ENCODE measurements at regions not wholly inside any gene's neighbourhood (a gene's known extent, or its start where the extent isn't known, plus 50 kb on each side); places are given as distances from the start of the nearest gene placed in this dataset.

DNA sequence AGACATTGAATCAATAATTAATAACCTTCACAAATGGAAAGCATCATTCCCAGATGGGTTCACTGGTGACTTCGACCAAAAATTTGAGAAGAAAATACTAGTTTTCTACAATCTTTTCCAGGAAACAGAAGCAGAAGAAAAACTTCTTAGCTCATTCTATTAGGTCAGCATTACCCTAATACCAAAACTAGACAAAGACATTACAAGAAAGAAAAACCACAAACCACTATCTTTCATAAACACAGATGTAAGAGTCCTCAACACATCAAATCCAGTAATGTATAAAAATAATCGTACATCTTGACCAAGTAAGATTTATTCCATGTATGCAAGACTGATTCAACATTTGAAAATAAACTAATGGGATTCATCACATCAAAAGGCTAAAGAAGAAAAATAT lies 64.0 kb upstream of the CDK1 start:
- Histone ChIP-seq H3K27me3 (no peaks in the 10 kb centered on the region), H3K4me1 (no peaks in the 10 kb centered on the region), H3K4me3 (no peak overlapping the region), H3K27ac (no peak overlapping the region), H3K36me3 (no peaks in the 10 kb centered on the region), H3K9me3 (no peaks in the 10 kb centered on the region)
- DNase-seq (no peak), ATAC-seq (no peak)
- TF ChIP-seq, protein P1, sequence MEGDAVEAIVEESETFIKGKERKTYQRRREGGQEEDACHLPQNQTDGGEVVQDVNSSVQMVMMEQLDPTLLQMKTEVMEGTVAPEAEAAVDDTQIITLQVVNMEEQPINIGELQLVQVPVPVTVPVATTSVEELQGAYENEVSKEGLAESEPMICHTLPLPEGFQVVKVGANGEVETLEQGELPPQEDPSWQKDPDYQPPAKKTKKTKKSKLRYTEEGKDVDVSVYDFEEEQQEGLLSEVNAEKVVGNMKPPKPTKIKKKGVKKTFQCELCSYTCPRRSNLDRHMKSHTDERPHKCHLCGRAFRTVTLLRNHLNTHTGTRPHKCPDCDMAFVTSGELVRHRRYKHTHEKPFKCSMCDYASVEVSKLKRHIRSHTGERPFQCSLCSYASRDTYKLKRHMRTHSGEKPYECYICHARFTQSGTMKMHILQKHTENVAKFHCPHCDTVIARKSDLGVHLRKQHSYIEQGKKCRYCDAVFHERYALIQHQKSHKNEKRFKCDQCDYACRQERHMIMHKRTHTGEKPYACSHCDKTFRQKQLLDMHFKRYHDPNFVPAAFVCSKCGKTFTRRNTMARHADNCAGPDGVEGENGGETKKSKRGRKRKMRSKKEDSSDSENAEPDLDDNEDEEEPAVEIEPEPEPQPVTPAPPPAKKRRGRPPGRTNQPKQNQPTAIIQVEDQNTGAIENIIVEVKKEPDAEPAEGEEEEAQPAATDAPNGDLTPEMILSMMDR (IDR thresholded peaks at IDR 0.05): no peak
- intact Hi-C loops (cut with DNase I): no loop called here

- no peaks in the 10 kb centered on the region for H3K4me1 ChIP-seq
- no peak overlapping the region for H3K27ac ChIP-seq
- no peaks in the 10 kb centered on the region for H3K9me3 ChIP-seq
- intact Hi-C loops (cut with DNase I): no loop called here
- H3K4me3 ChIP-seq: no peak overlapping the region
- no peaks in the 10 kb centered on the region for H3K27me3 ChIP-seq
- no peaks in the 10 kb centered on the region for H3K36me3 ChIP-seq
- ATAC-seq (no peak), DNase-seq (no peak)
- TF ChIP-seq, protein P1 (IDR thresholded peaks at IDR 0.05): no peak
These were observed 66.8 kb upstream of the CDK1 start for GRCh38 chr10:60711496-60711895.

DNA sequence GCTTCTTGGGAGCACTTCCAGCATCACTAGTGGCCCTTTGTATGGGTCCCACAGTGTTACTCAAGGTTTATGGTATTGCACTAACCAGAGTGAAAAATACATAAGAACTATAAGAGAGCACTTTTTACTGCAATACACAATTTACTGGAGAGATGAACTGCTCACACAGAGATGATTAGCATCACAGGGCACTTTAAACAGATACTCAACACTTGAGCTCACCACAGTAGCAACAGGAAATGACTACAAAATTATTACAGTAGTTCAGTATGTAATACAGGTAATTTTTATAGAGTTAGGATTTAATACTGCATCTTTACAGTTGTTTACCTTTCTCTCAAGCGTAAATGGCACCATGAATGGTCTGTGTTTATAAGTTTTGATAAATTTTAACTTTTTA lies 68.2 kb upstream of the CDK1 start:
- H3K4me3 ChIP-seq: no peak overlapping the region
- DNase-seq: no peak
- no peak for ATAC-seq
- H3K4me1 ChIP-seq: no peaks in the 10 kb centered on the region
- TF ChIP-seq, protein P1 (IDR thresholded peaks at IDR 0.05): no peak
- H3K27me3 ChIP-seq: no peaks in the 10 kb centered on the region
- H3K36me3 ChIP-seq: no peaks in the 10 kb centered on the region
- no peaks in the 10 kb centered on the region for H3K9me3 ChIP-seq
- H3K27ac ChIP-seq: no peak overlapping the region
- intact Hi-C loops (cut with DNase I): no loop called here

DNA sequence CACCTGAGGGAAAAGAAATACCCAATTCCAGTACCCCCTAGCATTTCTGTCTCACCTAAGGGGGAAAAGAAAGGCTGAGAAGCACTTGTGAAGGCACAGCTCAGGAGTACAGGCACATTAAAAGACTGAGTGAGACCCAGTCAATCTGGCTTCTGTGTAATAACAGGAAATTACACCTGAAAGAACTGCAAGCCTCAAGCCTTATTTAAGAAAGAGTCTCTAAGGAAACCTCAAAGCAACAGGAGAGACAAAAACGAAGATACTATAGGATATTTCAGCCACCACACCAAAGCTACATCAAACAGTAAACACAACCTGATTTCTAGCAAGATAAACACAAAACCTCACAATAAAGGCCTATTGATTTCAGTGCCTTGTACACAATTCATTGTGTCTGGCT lies 69.6 kb upstream of the CDK1 start:
- TF ChIP-seq, protein P1 (IDR thresholded peaks at IDR 0.05): no peak
- H3K4me3 ChIP-seq: no peak overlapping the region
- H3K4me1 ChIP-seq: no peaks in the 10 kb centered on the region
- H3K9me3 ChIP-seq: no peaks in the 10 kb centered on the region
- ATAC-seq (no peak), DNase-seq (no peak)
- H3K36me3 ChIP-seq: no peaks in the 10 kb centered on the region
- intact Hi-C loops (cut with DNase I): no loop called here
- no peaks in the 10 kb centered on the region for H3K27me3 ChIP-seq
- no peak overlapping the region for H3K27ac ChIP-seq

- intact Hi-C loops (cut with DNase I): no loop called here
- Histone ChIP-seq H3K36me3 (no peaks in the 10 kb centered on the region), H3K4me1 (no peaks in the 10 kb centered on the region), H3K4me3 (no peak overlapping the region), H3K27me3 (no peaks in the 10 kb centered on the region), H3K27ac (no peak overlapping the region), H3K9me3 (no peaks in the 10 kb centered on the region)
- DNase-seq: no peak
- no peak for ATAC-seq
- TF ChIP-seq, protein P1 (IDR thresholded peaks at IDR 0.05): no peak
These were observed 70.4 kb upstream of the CDK1 start for GRCh38 chr10:60707841-60708240.

DNA sequence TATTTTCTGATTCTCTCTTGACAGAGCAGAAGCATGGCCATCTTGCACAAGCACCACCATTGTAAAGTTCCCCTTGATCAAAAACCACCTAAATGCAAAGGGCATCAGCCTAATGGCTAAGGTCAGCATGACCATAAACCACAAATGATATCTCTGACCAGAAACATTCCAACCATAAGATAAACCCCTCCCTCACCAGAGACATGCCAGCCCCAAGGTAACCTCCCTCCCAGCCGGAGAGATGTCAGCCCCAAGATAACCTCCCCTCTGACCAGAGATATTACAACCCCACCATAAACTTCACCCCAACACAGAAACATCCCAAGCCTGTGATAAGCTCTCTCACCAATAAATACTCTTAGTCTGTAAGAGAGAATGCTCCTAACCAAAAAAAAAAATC lies 72.1 kb upstream of the CDK1 start:
- DNase-seq (no peak), ATAC-seq (no peak)
- Histone ChIP-seq H3K27ac (no peak overlapping the region), H3K4me1 (no peaks in the 10 kb centered on the region), H3K4me3 (no peak overlapping the region), H3K9me3 (no peaks in the 10 kb centered on the region), H3K27me3 (no peaks in the 10 kb centered on the region), H3K36me3 (no peaks in the 10 kb centered on the region)
- TF ChIP-seq, protein P1 (IDR thresholded peaks at IDR 0.05): no peak
- intact Hi-C loops (cut with DNase I): no loop called here
